Esophagus squamous epithelium (tissue), 5 donors: ENCODE measurements at regions not wholly inside any gene's neighbourhood (a gene's known extent, or its start where the extent isn't known, plus 50 kb on each side); places are given as distances from the start of the nearest gene placed in this dataset.

ENCODE experiments used
- DNase-seq: peaks from one replicate; lab custom pipeline; 2025; lab: John Stamatoyannopoulos, UW
- H3K27ac ChIP-seq, 4 donors: fragments of 200-600 bp; sonication (generic); one replicate each; pipeline ENCODE4 v1.5.1; 2016 to 2019; ENCODE audit warnings: mild to moderate bottlenecking in 1 of 4
- H3K27me3 ChIP-seq, 4 donors: fragments of 200-600 bp; sonication (generic); 1 replicate in 3 of 4; 2 replicates in 1 of 4; pipeline versions ENCODE4 v1.5.1 to v1.6.0; 2017 to 2021; ENCODE audit warnings: antibody characterized with exemption in 1 of 4
- H3K36me3 ChIP-seq, 3 donors: fragments of 200-600 bp; sonication (generic); one replicate each; pipeline ENCODE4 v1.5.1; 2016 to 2019
- H3K4me1 ChIP-seq, 3 donors: fragments of 200-600 bp; sonication (generic); one replicate each; pipeline ENCODE4 v1.5.1; 2017 to 2019
- H3K4me3 ChIP-seq, 4 donors: fragments of 200-600 bp; sonication (generic); 1 replicate in 3 of 4; 2 replicates in 1 of 4; pipeline ENCODE4 v1.5.1; 2016 to 2019; ENCODE audit warnings: mild to moderate bottlenecking in 2 of 4, moderate library complexity in 1 of 4
- H3K9me3 ChIP-seq, 3 donors: fragments of 200-600 bp; sonication (generic); one replicate each; pipeline ENCODE4 v1.5.1; 2016 to 2019
- CTCF ChIP-seq, 6 experiments: fragments of 450-650 bp in 4 of 6; fragments of 200-600 bp in 2 of 6; sonication (generic) in 2 of 6; IDR thresholded peaks; one replicate each; pipeline ENCODE4 v1.5.1; 2016 to 2019; ENCODE audit warnings: antibody characterized with exemption in 6 of 6, mild to moderate bottlenecking in 4 of 6, moderate library complexity in 4 of 6
- POLR2A ChIP-seq, 4 donors: fragments of 450-650 bp; IDR thresholded peaks; one replicate each; pipeline ENCODE4 v1.6.1; 2017; ENCODE audit warnings: antibody characterized with exemption in 4 of 4, mild to moderate bottlenecking in 4 of 4, moderate library complexity in 3 of 4
- WGBS, 2 donors: methylation state at CpG; one replicate each; pipeline ENCODE4 v1.1.5; 2018; 5-methylcytosine and 5-hydroxymethylcytosine counted together
- intact Hi-C: fragments of 100-400 bp; cut with DNase I; formaldehyde crosslinking; loops from one replicate; pipeline ENCODE4 v1.15.0; 2022
- donor health status: DM: yes; HTN: yes; CAD: no.

- intact Hi-C loops, result no loop called here
- TF ChIP-seq CTCF (IDR thresholded peaks at IDR 0.05) (no peak), POLR2A (IDR thresholded peaks at IDR 0.05) (no peak)
- Histone ChIP-seq H3K9me3 (no peaks in the 10 kb centered on the region), H3K36me3 (no peaks in the 10 kb centered on the region), H3K4me3 (no peak overlapping the region), H3K4me1 (peaks cover 0 to 4% (median 0%) of the 10 kb centered on the region in 3 donors), H3K27me3 (no peaks in the 10 kb centered on the region), H3K27ac (no peak overlapping the region)
- 20 to 33% methylated on average over 1 of the region's 1 CpG for WGBS, 2 donors
- no peak for DNase-seq
Measured at GRCh38 chr5:40258222-40258621, 421.5 kb upstream of the PTGER4 start.

GRCh38 chr5:40240671-40241070, 439.0 kb upstream of the PTGER4 start:
- H3K4me3 ChIP-seq, result no peak overlapping the region
- no peak for TF ChIP-seq POLR2A (IDR thresholded peaks at IDR 0.05)
- TF ChIP-seq CTCF (IDR thresholded peaks at IDR 0.05), result no peak
- no peaks in the 10 kb centered on the region for H3K4me1 ChIP-seq

GRCh38 chr5:40240111-40240510, 439.6 kb upstream of the PTGER4 start:
- H3K27me3 ChIP-seq, result no peaks in the 10 kb centered on the region
- no peak for DNase-seq
- H3K4me1 ChIP-seq, result no peaks in the 10 kb centered on the region
- WGBS, 2 donors, result 25 to 30% methylated on average over 1 of the region's 1 CpG
- TF ChIP-seq POLR2A (IDR thresholded peaks at IDR 0.05), result no peak
- TF ChIP-seq CTCF (IDR thresholded peaks at IDR 0.05), result no peak
- no peak overlapping the region for H3K4me3 ChIP-seq
- H3K9me3 ChIP-seq, result no peaks in the 10 kb centered on the region
- H3K36me3 ChIP-seq, result no peaks in the 10 kb centered on the region
- H3K27ac ChIP-seq, result no peak overlapping the region
- intact Hi-C loops, result no loop called here

More at GRCh38 chr5:40240671-40241070, 439.0 kb upstream of the PTGER4 start:
- Histone ChIP-seq H3K9me3 (no peaks in the 10 kb centered on the region), H3K36me3 (no peaks in the 10 kb centered on the region), H3K27ac (no peak overlapping the region), H3K27me3 (no peaks in the 10 kb centered on the region)
- no peak for DNase-seq
- intact Hi-C loops, result no loop called here

GRCh38 chr5:40238066-40238745, 441.5 kb upstream of the PTGER4 start:
- Histone ChIP-seq H3K27me3 (no peaks in the 10 kb centered on the region), H3K4me3 (no peak overlapping the region), H3K36me3 (no peaks in the 10 kb centered on the region), H3K9me3 (no peaks in the 10 kb centered on the region), H3K4me1 (no peaks in the 10 kb centered on the region), H3K27ac (no peak overlapping the region)
- no peak for TF ChIP-seq CTCF (IDR thresholded peaks at IDR 0.05)
- TF ChIP-seq POLR2A (IDR thresholded peaks at IDR 0.05), result no peak
- no peak for DNase-seq
- intact Hi-C loops, result no loop called here
- 71 to 74% methylated on average over 5 of the region's 5 CpGs for WGBS, 2 donors

GRCh38 chr5:40235471-40236400, 444.0 kb upstream of the PTGER4 start:
- H3K4me3 ChIP-seq, result no peak overlapping the region
- no peaks in the 10 kb centered on the region for H3K36me3 ChIP-seq
- intact Hi-C loops, result no loop called here
- 70 to 90% methylated on average over 6 of the region's 6 CpGs for whole genome bisulfite sequencing, 2 donors
- no peak for TF ChIP-seq CTCF (IDR thresholded peaks at IDR 0.05)
- no peak for TF ChIP-seq POLR2A (IDR thresholded peaks at IDR 0.05)
- H3K4me1 ChIP-seq, result no peaks in the 10 kb centered on the region
- no peaks in the 10 kb centered on the region for H3K27me3 ChIP-seq
- no peak for DNase-seq
- no peaks in the 10 kb centered on the region for H3K9me3 ChIP-seq
- no peak overlapping the region for H3K27ac ChIP-seq
